PC-3 (cell line): ENCODE measurements at regions not wholly inside any gene's neighbourhood (a gene's known extent, or its start where the extent isn't known, plus 50 kb on each side); places are given as distances from the start of the nearest gene placed in this dataset.

Source experiments
- ATAC-seq: fragments of 200-7000 bp; cut with Tn5 transposase; 2 replicates; pipeline ENCODE4 v1.9.1; 2020; ENCODE audit warnings: mild to moderate bottlenecking, moderate library complexity
- BruUV-seq: library from RNA; stranded (reverse); fragments of 400-500 nt; replicated peaks from 2 replicates; lab custom pipeline; 2021; lab: Mats Ljungman, UMichigan
- CTCF ChIA-PET: fragments of 300-600 bp; sonication (Branson Sonifier 250); formaldehyde crosslinking; loops from one replicate; lab custom pipeline; 2022; ENCODE audit warnings: antibody characterized with exemption; lab: Charles Lee
- POLR2A ChIA-PET: fragments of 300-600 bp; sonication (Branson Sonifier 250); formaldehyde crosslinking; loops from one replicate; lab custom pipeline; 2022; ENCODE audit warnings: antibody characterized with exemption; ENCODE audit not compliant: unreplicated experiment; lab: Charles Lee
- DNase-seq: peaks from one replicate; pipeline ENCODE4 v3.0.0-alpha.2; 2015
- H2AFZ ChIP-seq: fragments of 300-600 bp; sonication (generic); 2 replicates; pipeline ENCODE4 v1.6.0; 2016; ENCODE audit warnings: antibody characterized with exemption, low read length
- H3F3A ChIP-seq: fragments of 300-600 bp; sonication (generic); one replicate; pipeline ENCODE4 v1.6.0; 2017; ENCODE audit warnings: antibody characterized with exemption, low read length, control low read depth, mild to moderate bottlenecking; ENCODE audit not compliant: unreplicated experiment
- H3K27ac ChIP-seq: fragments of 300-600 bp; sonication (generic); 2 replicates; pipeline ENCODE4 v1.5.1; 2016; ENCODE audit warnings: mild to moderate bottlenecking, low read length
- H3K27me3 ChIP-seq: fragments of 300-600 bp; sonication (generic); 2 replicates; pipeline ENCODE4 v1.6.1; 2016; ENCODE audit warnings: low read length, mixed read lengths
- H3K36me3 ChIP-seq: fragments of 300-600 bp; sonication (generic); 2 replicates; pipeline ENCODE4 v1.6.1; 2016; ENCODE audit warnings: low read depth, mixed run types, low read length, mixed read lengths
- H3K4me1 ChIP-seq: fragments of 300-600 bp; sonication (generic); 2 replicates; pipeline ENCODE4 v1.5.1; 2016; ENCODE audit warnings: low read length; ENCODE audit not compliant: insufficient read depth
- H3K4me2 ChIP-seq: fragments of 300-600 bp; sonication (generic); 2 replicates; pipeline ENCODE4 v1.6.0; 2016; ENCODE audit warnings: low read length
- H3K4me3 ChIP-seq: fragments of 300-600 bp; sonication (generic); 2 replicates; pipeline ENCODE4 v1.5.1; 2016; ENCODE audit warnings: mild to moderate bottlenecking, low read length, mixed read lengths
- H3K79me2 ChIP-seq: fragments of 300-600 bp; sonication (generic); 2 replicates; pipeline ENCODE4 v1.6.1; 2017; ENCODE audit warnings: low read length, mixed read lengths
- H3K9ac ChIP-seq: fragments of 300-600 bp; sonication (generic); 2 replicates; pipeline ENCODE4 v1.6.0; 2016; ENCODE audit warnings: mild to moderate bottlenecking, low read length
- H3K9me2 ChIP-seq: fragments of 300-600 bp; sonication (generic); replicated peaks from 2 replicates; pipeline ENCODE4 v1.6.1; 2016; ENCODE audit warnings: mixed run types, low read length, mixed read lengths
- H3K9me3 ChIP-seq: fragments of 300-600 bp; sonication (generic); 2 replicates; pipeline ENCODE4 v1.6.1; 2016; ENCODE audit warnings: low read length, mixed read lengths
- H4K20me1 ChIP-seq: fragments of 300-600 bp; sonication (generic); 2 replicates; pipeline ENCODE4 v1.6.1; 2016; ENCODE audit warnings: low read length, mixed read lengths
- EZH2 ChIP-seq: fragments of 300-600 bp; sonication (generic); IDR thresholded peaks from one replicate; pipeline ENCODE4 v1.6.1; 2017; ENCODE audit warnings: antibody characterized with exemption, mild to moderate bottlenecking, low read length; ENCODE audit not compliant: unreplicated experiment
- EZH2phosphoT487 ChIP-seq: fragments of 300-600 bp; sonication (generic); IDR thresholded peaks from 2 replicates; pipeline ENCODE4 v1.6.1; 2018; ENCODE audit warnings: mild to moderate bottlenecking, antibody characterized with exemption, low read length, borderline replicate concordance
- intact Hi-C: fragments of 100-400 bp; cut with micrococcal nuclease; formaldehyde crosslinking; loops from 2 replicates; pipeline ENCODE4 v1.9.0; 2023
- TF ChIP-seq, protein P1 (sequence below): fragments of 300-600 bp; sonication (generic); conservative IDR thresholded peaks from 2 replicates; pipeline ENCODE4 v1.5.1; 2017; ENCODE audit warnings: antibody characterized with exemption, low read depth, mild to moderate bottlenecking, low read length

DNA sequence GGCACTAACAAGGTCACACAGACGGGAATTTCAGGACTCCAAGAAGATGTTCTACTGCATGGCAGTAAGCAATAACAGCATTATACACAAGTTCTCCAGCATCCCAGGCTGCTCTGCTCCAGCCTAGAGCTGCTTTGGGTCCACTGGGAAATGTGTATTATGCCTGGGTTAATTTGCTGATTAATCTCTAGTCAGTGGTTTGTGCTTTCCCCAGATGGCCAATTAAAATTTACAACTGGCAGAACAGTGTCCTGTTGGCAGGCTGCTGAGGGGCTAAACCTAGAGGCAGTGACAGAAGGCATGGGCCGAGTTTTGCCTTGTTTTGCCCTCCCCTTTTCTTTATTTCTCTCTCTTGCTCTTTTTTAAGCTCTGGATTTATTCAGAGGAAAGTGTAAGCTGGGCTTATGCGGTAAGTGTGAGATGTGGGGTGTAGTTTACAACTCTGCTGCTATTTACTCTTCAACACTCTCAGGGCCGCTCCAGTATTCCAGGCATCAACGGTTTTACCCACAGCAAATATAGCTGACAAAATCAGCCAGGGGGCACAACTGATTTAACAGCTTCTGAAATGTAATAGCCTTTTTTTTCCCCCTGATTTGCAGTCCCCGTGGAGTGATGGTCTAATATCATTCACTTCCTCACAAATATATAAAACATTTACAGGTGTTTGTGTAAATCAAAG lies 348.0 kb downstream of the GPD2 start:
- H2AFZ ChIP-seq: no peak overlapping the region
- no peak overlapping the region for H3K9ac ChIP-seq
- DNase-seq (no peak), ATAC-seq (peak; percentile 49)
- TF ChIP-seq, protein P1, sequence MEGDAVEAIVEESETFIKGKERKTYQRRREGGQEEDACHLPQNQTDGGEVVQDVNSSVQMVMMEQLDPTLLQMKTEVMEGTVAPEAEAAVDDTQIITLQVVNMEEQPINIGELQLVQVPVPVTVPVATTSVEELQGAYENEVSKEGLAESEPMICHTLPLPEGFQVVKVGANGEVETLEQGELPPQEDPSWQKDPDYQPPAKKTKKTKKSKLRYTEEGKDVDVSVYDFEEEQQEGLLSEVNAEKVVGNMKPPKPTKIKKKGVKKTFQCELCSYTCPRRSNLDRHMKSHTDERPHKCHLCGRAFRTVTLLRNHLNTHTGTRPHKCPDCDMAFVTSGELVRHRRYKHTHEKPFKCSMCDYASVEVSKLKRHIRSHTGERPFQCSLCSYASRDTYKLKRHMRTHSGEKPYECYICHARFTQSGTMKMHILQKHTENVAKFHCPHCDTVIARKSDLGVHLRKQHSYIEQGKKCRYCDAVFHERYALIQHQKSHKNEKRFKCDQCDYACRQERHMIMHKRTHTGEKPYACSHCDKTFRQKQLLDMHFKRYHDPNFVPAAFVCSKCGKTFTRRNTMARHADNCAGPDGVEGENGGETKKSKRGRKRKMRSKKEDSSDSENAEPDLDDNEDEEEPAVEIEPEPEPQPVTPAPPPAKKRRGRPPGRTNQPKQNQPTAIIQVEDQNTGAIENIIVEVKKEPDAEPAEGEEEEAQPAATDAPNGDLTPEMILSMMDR: no peak
- TF ChIP-seq EZH2phosphoT487: no peak
- TF ChIP-seq EZH2: no peak
- peaks cover 38% of the 10 kb centered on the region for H3K4me1 ChIP-seq
- ChIA-PET POLR2A (interaction anchor here (0.6 to 0.7 kb wide), 2 partner anchors 13 to 1881 kb away, joined by 3 read pairs; no protein-coding TSS in a partner anchor), CTCF (interaction anchor here (0.5 to 0.6 kb wide), 3 partner anchors 271 to 291 kb away, joined by 3 read pairs; no protein-coding TSS in a partner anchor)
- BruUV-seq: no TSS peak
- H3K9me3 ChIP-seq: no peaks in the 10 kb centered on the region
- no peaks in the 10 kb centered on the region for H3K36me3 ChIP-seq
- H3K27ac ChIP-seq: no peak overlapping the region
- H3K9me2 ChIP-seq: no peaks in the 10 kb centered on the region
- intact Hi-C loops: loop anchor here (5.0 to 10.0 kb wide), 6 partner anchors 77 to 1412 kb away; no protein-coding TSS in a partner anchor
- no peaks in the 10 kb centered on the region for H3K27me3 ChIP-seq
- peak overlapping the region; percentile 40 for H3K4me2 ChIP-seq
- H4K20me1 ChIP-seq: no peaks in the 10 kb centered on the region
- no peaks in the 10 kb centered on the region for H3K79me2 ChIP-seq
- no peak overlapping the region for H3K4me3 ChIP-seq
- no peaks in the 10 kb centered on the region for H3F3A ChIP-seq

DNA sequence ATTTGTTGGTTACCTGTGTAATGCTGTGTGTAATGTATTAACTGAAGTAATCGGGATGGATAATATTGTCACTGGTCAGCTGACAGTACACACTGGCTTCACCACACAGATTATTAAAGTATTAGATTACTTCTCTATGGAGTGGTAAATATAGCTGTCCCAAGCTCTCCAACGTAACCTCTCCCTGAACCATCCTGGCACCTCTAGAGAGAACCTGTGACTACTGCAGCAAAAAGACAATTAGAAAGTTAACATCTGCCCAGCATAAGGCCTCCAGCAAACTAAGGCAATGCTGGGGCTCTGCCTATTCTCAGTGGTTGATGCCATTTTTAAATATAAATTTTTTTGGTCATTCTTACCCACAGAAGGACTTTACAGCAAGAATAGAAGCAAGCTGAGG lies 351.3 kb downstream of the GPD2 start:
- Histone ChIP-seq H3K4me1 (peaks cover 25% of the 10 kb centered on the region), H3K4me2 (no peak overlapping the region), H3K27ac (no peak overlapping the region), H3K36me3 (no peaks in the 10 kb centered on the region), H2AFZ (no peak overlapping the region), H3K9me2 (no peaks in the 10 kb centered on the region), H3K4me3 (no peak overlapping the region), H3K79me2 (no peaks in the 10 kb centered on the region), H3F3A (no peaks in the 10 kb centered on the region), H3K9me3 (no peaks in the 10 kb centered on the region), H3K9ac (no peak overlapping the region), H3K27me3 (no peaks in the 10 kb centered on the region), H4K20me1 (no peaks in the 10 kb centered on the region)
- no peak for DNase-seq
- no TSS peak for BruUV-seq
- CTCF ChIA-PET: no interaction called here
- intact Hi-C loops: loop anchor here (10.0 kb wide), 1 partner anchor 407 kb away; no protein-coding TSS in a partner anchor
- POLR2A ChIA-PET: no interaction called here
- no peak for ATAC-seq
- TF ChIP-seq EZH2 (no peak), EZH2phosphoT487 (no peak)
- TF ChIP-seq, protein P1: no peak
